GM04504 (cell line): ENCODE measurements at regions not wholly inside any gene's neighbourhood (a gene's known extent, or its start where the extent isn't known, plus 50 kb on each side); places are given as distances from the start of the nearest gene placed in this dataset.

Experiments used
- DNase-seq: peaks from one replicate; pipeline ENCODE4 v3.0.0-alpha.2; 2012; ENCODE audit warnings: low read depth

DNA sequence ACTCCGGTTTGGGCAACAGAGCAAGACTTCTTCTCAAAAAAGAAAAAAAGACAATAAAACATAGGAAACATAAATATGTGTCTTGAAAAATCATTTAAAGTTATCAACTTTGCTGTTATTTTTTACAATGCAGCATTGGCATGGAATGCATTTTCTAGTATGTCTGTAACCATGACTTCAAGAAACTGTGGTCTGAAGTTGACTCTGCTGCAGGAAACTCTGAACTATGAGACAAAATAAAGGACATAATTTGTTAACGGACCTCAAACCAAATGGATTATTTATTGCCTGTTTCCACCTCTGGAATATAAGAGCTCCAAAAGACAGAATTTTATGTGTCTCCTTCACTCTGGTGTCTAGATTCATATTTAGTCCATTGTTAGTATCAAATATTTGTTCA lies 79.1 kb downstream of the TRIB2 start:
- no peak for DNase-seq

DNA sequence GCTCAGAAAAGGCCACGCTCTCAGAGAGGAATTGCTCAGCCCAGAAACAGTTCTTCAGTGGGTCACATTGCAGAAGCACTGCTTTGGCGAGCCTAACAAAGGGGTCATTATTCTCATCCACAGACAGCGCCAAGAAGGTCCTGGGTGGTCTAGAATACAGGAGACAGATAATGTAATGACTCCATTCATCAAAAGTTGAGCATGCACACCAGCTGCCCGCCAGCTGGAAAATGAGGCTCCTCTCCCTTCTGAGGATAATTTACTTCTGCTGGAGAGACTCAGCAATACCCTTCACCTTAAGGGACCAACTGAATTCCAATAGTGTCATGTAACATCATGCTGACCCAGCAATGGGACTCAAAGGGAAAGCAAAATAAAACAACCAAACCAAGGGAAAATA lies 79.9 kb downstream of the TRIB2 start:
- DNase-seq, result no peak

DNA sequence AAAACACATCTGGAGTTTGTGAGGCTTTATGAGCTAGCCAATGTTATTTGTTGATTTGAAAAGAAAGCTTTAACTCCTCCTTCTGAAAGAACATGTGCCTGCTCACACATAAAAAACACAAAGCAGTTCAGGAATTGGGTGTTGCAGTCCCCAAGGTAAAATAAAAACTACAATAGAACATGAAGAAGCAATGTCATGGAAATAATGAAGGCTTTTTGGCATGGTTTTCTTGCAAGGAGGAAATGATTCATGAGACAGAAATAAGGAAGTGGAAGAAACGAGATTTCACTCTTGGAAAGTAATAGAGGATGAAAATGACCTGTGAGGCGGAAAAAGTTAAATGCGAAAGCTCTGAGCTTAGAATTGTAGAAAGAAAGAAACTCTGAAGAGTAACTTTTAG lies 81.1 kb downstream of the TRIB2 start:
- DNase-seq, result no peak

DNA sequence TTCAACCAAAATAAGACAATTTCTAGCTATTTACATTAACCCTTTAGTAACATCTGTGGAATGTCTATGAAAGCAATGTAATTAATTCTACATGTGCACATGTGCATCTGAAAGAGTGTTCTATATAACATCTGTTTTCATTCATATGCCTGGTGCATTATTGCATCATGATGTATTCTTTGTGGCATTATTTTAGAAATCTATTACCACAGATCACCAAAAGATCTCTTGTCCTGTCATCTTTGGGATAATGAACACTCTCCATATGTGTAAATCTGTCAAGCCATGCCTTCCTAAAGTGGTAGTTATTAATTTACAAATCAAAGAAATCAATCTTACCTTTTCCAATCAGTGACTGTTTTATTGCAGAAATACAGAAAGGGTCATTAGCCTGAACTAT lies 86.9 kb downstream of the TRIB2 start:
- no peak for DNase-seq

DNA sequence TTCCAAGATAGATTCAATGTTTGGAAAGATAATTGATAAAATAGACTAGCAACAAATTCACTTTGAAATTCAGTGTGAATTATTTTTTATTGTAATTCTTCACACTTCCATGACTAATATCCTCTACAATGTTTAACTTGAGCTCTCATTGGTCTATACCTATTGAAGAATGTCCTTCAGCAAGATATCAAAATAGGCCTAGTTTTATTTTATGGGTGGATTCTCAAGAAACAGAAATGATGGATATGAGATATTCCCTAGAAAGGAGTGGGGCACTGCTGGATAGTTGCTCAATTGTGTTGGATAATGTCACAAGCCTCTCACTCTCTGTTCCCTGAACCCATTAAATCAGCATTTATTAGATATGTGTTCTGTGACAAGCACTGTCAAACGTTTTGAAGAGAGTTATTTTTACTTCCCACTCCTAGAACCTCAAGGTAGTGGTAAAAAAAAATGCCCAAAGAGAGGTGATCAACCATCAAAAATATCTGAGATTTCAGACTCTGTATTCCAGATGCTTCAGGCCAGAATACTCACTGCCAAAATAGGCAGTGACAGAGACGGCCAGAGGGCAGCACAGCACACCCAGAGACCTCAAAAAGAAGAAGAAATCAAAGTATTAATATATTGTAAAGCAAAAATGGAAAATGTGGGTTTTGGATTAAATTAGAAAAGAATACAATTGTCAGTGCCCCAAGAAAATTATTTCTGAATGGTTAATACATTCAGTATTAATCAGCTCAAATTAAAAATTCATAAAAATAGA lies 87.5 kb downstream of the TRIB2 start:
- DNase-seq, result no peak

DNA sequence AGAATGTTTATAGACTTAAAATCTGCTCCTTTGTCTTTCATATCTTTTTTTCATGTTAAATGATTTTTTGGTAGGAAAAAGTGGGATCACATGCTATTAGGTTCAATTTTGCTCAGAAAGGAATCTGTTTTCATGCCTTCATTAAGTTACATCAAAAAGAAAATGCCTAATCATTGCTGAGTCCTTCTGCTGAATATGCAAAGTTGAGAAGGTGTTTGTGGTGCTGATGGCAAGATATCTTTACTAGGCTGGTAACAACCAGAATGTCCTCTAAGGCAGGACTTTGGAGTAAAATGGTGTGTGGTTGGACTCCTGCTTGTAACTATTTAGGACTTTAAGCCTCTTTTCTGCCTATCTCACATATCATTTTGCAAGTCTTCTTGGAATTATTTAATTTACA lies 88.3 kb downstream of the TRIB2 start:
- no peak for DNase-seq

DNA sequence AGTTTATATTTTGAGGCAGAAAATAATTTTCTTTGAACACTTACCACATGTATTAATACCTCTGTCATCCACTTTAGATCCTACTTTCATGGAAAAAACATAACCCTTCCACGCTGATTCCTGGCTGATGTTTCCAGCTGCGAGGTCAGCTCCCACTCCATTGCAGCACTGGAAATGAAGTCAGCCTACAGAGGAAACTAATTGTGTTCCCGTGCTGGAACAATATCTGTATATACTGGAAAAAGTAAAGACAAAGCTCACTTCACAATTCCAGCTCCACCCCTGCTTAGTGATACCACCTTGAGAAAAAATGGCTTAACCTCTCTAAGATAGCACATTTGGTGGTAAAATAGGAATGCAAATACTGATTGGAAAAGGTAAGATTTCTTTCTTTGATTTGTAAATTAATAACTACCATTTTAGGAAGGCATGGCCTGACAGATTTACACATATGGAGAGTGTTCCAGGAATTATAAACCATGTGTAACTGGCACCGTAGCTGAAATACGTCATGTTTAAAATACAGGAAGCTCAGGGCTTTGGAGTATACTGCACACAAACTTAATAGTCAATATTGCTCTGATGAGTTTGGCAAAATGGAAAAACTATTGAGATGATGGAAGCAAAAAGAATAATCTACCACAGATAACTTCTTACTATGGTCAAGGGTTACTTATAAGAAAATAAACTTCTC lies 90.0 kb downstream of the TRIB2 start:
- DNase-seq, result no peak

DNA sequence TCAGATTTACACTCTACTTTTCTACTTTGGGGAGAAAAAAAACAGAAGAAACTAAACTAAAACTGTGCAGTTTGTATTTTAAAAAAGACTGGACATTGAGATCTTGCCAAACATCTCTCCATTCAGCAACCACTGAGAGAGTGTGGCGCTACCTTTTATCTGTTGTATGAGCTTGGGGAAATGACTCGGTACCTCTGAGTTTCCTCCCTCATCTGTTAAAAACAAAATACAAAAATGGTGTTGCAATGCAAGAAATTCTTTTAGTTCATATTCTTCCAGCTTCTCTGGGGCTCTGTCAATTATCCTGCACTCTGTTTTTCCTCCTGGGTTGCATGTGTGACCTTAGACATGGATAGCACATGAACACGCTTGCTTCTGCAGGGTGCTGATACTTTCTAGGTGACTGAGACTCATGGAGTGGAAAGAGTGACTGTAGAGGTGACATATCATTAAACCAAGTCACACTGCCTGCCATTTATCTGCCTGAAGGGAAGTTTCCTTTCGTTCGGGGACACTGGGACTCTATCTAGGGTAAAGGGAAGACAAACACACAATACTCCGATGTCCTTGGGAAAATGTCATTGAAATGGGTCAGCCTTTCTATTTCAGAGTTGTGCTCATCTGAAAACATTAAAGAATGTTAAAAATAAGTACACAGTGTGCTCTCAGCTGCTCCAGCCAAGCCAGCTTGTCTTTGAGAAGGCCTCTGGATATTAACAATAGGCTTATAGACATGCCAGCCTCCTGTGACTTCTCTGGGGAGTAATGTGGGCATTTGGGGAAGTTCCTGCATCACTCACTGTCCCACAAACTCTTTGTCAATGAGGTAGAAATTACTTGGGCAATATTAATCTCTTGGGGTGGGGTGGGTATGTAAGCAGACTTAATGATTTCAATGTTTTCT lies 91.4 kb downstream of the TRIB2 start:
- no peak for DNase-seq

DNA sequence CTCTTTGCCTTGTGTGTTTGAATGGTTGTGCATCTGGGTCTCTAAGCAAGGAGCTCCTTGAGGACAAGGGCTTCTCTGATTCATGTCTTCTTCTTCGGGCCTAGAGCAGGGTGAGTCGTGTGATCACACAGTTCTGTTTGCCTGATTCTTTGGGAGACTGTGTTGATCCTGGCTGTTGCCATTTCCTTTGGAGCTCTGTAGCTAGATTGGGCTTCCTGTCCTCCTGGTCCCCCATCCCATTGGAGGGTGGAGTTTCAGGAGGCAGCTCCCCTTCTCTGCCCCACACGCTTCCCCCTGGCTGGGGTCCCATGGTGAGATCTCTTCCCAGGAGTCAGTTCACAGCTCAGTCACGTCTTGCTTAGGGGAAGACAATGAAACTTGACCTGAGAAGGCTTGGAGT lies 92.8 kb downstream of the TRIB2 start:
- no peak for DNase-seq

DNA sequence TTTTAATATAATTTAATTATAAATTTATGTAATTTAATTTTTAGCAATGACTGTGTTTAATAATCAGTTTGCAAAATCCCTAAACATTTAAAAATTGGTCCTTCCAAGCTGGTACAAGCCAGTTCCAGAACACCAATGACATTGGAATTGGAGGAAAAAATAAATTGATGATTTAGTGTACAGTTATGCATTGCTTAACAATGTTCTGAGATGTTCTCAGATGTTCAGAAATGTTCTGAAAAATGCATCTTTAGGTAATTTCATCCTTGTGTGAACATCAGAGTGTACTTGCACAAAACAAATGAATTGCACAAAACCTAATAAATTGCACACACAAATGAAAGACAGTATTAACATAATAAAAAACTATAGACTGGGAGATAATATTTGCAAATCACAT lies 95.2 kb downstream of the TRIB2 start:
- DNase-seq, result no peak

DNA sequence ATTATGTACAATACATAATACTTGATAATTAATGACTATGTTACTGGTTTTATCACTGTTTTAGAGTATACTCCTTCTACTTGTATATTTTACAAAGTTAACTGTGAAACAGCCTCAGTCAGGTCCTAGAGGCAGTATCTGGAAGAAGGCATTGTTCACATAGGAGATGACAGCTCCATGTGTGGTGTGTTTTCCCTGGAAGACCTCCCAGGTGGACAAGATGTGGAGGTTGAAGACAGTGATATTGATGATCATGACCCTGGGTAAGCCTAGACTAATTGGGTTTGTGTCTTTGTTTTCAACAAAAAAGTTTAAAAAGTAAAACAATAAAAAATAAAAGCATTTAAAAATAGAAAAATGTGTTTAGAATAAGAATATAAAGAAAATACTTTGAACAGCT lies 96.4 kb downstream of the TRIB2 start:
- DNase-seq, result no peak

DNA sequence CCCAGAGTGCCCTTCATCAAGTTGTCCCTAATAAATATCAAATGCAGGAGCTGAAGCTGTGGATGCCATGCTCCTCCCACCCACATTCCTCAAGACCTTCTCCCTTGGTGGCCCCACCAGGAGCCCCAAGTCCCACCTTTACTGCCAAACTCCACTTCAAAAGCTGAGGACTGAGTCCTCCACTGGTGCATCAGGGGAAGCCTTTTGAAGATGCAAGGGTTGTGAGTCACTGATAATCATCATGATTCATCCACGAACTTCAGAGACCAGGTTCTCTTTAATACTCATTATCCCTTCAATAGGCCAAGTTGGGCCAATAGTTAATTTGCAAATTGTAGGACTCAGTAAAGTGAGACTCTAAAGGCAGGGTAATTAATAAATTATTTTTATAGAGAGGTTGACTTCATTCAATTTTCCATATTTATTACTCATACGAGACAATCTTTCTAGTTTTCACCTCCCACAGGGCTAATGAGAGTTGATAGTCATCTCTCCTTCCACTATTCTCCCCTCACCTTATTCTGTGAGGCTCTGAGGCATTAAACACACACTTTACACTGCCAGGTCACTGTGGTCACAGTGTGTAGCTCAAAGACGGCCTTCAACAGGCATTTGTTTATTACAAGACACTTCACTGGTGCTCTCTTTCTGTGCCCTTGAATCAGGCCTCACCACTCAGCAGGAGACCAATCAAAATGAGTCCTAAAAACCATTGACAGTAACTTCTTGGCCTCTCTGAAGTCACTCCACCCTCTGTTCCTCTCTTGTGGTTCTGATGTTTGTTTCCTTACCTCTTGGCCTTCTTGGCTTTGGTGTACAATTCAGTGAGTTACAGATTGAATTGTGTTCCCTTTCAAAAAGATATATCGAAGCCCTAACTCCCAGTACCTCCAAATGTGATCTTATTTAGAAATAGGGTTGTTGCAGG lies 99.9 kb downstream of the TRIB2 start:
- no peak for DNase-seq

DNA sequence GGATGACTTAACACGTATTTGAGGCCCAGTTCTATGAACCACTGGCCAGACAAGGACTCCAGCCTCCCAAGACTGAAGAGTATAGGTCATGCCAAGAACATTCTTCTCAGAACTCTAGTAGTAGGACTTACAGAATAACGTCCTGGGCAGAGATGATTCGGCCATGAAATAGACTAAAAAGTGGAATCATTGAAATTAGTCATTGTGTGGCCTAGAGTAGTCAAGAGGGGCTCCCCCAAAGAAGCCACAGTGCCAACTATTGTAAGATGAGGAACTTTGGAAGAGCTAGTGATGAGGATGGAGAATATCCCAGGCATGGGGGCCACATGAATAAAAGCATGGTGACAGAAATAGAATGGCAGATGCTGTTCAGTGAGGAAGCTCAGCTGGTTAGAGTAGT lies 101.1 kb downstream of the TRIB2 start:
- DNase-seq, result no peak

DNA sequence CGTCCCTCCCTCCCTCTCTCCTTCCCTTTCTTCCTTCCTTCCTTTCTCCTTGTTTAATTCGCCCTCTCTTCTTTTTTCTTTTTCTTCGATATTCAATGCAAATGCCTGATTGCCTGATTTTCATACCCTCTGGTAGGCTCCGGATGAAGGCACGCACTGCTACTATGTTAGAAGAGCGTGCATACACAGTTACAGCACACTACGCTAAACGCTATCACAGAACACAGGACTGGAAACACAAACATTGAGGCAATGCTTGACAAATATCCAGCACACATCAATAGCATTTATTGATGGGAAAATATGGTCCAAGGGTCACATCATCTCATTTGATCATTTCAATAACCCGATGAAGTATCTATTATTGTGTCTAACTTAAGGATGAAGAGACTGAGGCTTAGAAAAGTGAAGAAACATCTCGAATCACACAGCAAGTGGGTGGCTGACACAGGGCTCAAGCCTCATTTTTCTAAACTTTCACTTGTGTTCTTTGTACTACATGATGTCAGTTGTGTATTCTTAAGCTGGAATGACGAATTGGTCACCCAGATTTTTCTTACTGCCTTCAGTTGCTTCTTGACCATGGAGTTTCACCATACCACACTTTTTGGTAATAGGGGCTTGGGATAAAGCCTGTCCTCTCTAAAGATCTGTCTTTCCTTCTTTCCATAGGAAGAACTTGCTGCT lies 101.8 kb downstream of the TRIB2 start:
- DNase-seq, result no peak

DNA sequence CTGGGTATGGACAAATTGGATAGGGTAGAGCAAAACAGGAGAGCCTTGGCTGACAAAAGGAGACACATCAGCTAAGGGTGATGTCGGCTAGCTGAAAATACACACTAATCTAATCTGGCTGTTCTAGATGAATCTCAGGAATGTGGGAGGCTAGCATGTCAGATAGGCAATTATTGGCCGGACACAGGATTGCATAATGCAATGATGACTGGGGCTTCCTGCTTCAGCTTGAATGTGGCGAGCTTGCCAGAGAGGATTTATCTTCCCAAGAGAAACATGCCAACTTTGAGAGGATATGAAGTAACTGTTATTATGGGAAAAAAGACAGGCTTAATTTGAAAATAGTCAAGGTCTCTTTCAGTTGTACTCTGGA lies 102.4 kb downstream of the TRIB2 start:
- peak; percentile 99 for DNase-seq

DNA sequence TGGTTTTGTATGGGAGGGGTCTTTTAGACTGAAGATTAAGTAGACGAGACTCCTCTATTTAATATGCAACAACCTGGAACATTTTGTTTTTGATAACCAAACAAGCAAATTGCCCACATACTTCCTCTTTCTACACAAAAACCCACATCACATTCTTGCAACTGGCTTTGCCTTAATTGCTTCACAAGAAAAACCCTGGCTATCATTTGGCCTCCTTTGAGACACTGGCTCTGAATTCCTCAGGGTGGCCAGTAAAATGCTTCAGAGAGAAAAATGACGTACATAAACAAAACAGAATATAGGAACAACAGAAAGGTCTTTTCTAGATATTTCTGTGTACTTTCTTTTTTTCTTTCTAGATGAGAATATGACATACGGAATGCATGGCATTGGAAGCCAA lies 103.0 kb downstream of the TRIB2 start:
- DNase-seq, result peak; percentile 42

DNA sequence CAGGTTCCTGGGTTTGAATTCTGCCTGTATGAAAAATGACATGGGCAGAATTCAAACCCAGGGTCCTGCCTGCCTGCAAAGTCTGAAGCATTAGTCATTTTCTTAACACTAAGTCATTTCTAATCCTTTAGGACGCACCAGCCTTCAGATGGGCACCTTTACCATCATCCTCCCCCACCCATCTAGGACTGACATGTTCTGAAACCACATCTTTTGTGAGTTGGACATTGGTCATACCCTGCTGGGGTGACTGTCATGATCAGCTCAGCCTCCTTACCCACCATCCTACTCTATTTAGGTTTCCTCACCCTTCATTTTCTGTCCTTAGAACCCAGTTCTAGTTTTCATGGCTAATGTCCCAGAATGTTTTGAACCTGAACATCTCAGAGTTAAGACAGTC lies 104.9 kb downstream of the TRIB2 start:
- DNase-seq, result no peak

DNA sequence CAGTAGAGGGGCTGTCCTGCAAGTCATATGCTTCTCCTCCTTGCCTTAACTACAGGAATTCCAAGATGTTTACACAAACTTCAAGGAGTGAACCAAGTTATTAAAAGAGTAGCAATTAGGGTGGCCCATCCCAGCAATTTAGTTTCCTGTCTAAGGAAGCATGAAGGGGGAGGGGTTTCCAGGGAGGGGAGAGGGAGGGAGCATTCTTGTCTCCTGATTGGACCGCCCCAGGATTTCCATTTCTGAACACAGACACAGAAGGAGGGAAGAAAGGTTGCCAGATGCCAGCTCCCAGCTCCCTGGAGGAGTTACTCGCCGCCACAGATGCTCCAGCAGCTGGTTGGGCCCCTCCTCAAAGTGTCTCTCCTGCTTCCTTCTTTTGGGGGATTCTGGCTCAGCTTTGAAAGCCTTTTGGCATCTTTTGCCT lies 107.6 kb downstream of the TRIB2 start:
- DNase-seq, result peak; percentile 42

DNA sequence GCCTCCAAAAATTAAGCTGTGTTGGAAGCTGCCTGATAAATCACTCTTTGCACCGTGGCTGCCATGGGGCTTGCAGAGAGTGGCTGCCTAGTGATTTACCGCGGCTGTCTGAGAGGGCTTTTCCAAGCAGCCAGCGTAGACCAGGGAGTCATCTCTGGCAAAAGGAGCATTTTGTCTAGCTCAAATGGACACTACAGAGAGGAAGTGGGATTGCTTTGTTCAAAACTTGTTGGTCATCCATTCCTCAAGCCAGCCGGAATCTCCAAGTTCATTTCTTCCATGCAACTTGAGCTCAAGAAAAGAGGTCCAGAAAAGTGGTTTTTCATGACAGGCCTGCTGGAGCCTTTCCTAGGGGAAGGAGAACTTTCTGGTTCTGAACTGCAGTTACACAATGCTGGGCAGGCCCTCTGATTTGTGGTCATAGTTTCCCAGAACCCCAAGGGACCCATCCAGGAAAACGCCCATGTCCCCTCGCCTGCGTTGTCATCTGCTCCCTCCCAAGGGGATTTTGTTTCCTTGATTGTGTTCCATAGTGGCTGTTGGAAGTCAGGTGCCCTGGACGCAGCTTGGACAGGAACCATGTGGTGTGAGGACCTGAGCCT lies 108.1 kb downstream of the TRIB2 start:
- DNase-seq, result no peak

DNA sequence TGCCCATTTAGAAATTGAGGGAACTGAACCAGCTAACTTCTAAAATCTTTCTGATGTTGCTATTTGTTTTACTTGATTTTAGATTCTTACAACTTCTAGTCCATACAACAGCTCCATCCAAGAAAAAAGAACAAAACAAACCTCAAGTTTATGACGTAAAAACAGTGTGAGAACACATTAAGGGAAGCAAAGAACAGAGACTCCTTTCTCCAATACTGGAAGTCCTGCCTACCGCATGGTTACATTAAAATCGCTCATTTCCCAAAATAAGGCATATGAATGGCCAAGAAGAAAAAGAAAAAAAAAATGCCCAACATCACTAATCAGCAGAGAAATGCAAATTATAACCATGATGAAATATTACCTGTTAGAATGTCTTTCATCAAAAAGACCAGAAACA lies 110.0 kb downstream of the TRIB2 start:
- DNase-seq, result no peak

DNA sequence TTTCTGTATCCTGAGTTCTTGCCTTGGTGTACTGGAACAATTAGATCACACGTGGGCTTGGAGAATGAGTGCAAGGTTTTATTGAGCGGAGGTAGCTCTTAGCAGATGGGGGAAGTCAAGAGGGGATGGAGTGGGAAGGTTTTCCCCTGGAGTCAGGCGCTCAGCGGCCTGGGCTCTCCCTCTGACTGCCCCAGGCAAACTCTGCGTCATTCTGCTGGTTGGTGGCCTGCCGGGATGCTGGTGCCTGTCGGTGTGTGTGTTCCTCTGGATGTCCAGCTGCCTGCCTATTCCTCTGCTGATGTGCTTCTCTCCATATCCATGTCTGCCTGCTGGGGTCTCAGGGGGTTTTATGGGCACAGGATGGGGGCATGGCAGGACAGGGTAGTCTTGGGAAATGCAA lies 111.0 kb downstream of the TRIB2 start:
- no peak for DNase-seq
